Body of pancreas (tissue), 4 donors: ENCODE measurements at regions not wholly inside any gene's neighbourhood (a gene's known extent, or its start where the extent isn't known, plus 50 kb on each side); places are given as distances from the start of the nearest gene placed in this dataset.

Experiments used
- CTCF ChIP-seq, 7 experiments: fragments of 450-650 bp in 4 of 7; fragments of 200-600 bp in 3 of 7; sonication (generic) in 3 of 7; IDR thresholded peaks; one replicate each; pipeline ENCODE4 v1.5.1; 2016 to 2019; ENCODE audit warnings: antibody characterized with exemption in 7 of 7
- POLR2A ChIP-seq, 3 donors: fragments of 450-650 bp; IDR thresholded peaks; one replicate each; pipeline ENCODE4 v1.6.1; 2016; ENCODE audit warnings: antibody characterized with exemption in 3 of 3, mild to moderate bottlenecking in 2 of 3

DNA sequence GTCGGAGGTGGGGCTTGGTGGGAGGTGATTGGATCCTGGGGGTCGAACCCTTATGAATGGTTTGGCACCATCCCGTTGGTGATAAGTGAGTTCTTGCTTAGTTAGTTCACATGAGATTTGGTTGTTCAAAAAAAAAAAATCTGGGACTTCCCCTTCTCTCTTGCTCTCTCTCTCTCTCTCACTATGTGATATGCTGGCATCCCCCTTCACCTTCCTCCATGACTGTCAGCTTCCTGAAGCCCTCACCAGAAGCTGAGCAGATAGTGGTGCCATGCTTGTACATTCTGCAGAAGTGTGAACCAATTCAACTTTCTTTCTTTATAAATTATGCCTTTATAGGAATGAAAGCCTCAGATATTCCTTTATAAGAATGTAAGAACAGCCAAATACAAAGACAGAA lies 269.7 kb upstream of the APCDD1 start:
- no peak for TF ChIP-seq CTCF (IDR thresholded peaks at IDR 0.05)
- TF ChIP-seq POLR2A (IDR thresholded peaks at IDR 0.05): no peak
